K562 (cell line): ENCODE measurements at regions not wholly inside any gene's neighbourhood (a gene's known extent, or its start where the extent isn't known, plus 50 kb on each side); places are given as distances from the start of the nearest gene placed in this dataset.

ENCODE experiments used
- CREB1 ChIP-seq, 2 experiments: sonication (generic) in 1 of 2; formaldehyde crosslinking in 1 of 2; IDR thresholded peaks; 2 replicates each; pipeline versions ENCODE4 v1.6.1 to v1.8.0; 2012 to 2022; ENCODE audit warnings: inconsistent platforms in 1 of 2, mild to moderate bottlenecking in 1 of 2, missing genetic modification reagents in 1 of 2, moderate library complexity in 1 of 2
- MXI1 ChIP-seq: IDR thresholded peaks from 2 replicates; pipeline ENCODE4 v1.6.1; 2011; ENCODE audit warnings: low read depth, mild to moderate bottlenecking, improper control_type of control experiment, low read length
- RBFOX2 ChIP-seq: fragments of 200-400 bp; formaldehyde crosslinking; IDR thresholded peaks from 2 replicates; pipeline ENCODE4 v1.6.1; 2017; ENCODE audit warnings: low read depth, mild to moderate bottlenecking, low read length, moderate library complexity
- RNF219 ChIP-seq: fragments of 250-450 bp; sonication (Bioruptor Pico); IDR thresholded peaks from 2 replicates; pipeline ENCODE4 v1.5.0; 2022; ENCODE audit warnings: mild to moderate bottlenecking
- RUNX1 ChIP-seq: sonication (generic); IDR thresholded peaks from 2 replicates; pipeline ENCODE4 v1.6.1; 2016; ENCODE audit warnings: antibody characterized with exemption, low read depth
- TAF1 ChIP-seq: IDR thresholded peaks from 2 replicates; pipeline ENCODE4 v1.6.1; 2011; ENCODE audit warnings: mild to moderate bottlenecking, low read length, moderate library complexity; ENCODE audit not compliant: insufficient read depth, control insufficient read depth, severe bottlenecking; ENCODE audit errors: extremely low read depth
- USF2 ChIP-seq: sonication (generic); formaldehyde crosslinking; IDR thresholded peaks from 2 replicates; pipeline ENCODE4 v1.5.0; 2020; ENCODE audit warnings: missing genetic modification reagents
- ZNF146 ChIP-seq: IDR thresholded peaks from one replicate; pipeline ENCODE4 v1.6.1; 2018; ENCODE audit warnings: missing compliant biosample characterization; ENCODE audit not compliant: unreplicated experiment
- ZNF785 ChIP-seq: fragments of 250-450 bp; sonication (Bioruptor Pico); IDR thresholded peaks from 2 replicates; pipeline ENCODE4 v1.4.0; 2020; ENCODE audit warnings: mild to moderate bottlenecking
- ZSCAN32 ChIP-seq: fragments of 450-650 bp; formaldehyde crosslinking; IDR thresholded peaks from 2 replicates; pipeline ENCODE4 v1.4.0; 2020; ENCODE audit warnings: mild to moderate bottlenecking, moderate library complexity
- TF ChIP-seq, protein P1 (sequence below), 2 experiments: fragments of 450-650 bp in 1 of 2; sonication (generic) in 1 of 2; formaldehyde crosslinking in 1 of 2; IDR thresholded peaks; 2 replicates each; pipeline versions ENCODE4 v1.7.1 to v1.9.0; 2016 to 2022; ENCODE audit warnings: inconsistent platforms in 1 of 2, mild to moderate bottlenecking in 1 of 2, missing genetic modification reagents in 1 of 2
- TF ChIP-seq, protein P2 (sequence below): fragments of 250-450 bp; sonication (Bioruptor Pico); IDR thresholded peaks from 2 replicates; pipeline ENCODE4 v1.9.0; 2021; ENCODE audit warnings: mild to moderate bottlenecking, inconsistent platforms

DNA sequence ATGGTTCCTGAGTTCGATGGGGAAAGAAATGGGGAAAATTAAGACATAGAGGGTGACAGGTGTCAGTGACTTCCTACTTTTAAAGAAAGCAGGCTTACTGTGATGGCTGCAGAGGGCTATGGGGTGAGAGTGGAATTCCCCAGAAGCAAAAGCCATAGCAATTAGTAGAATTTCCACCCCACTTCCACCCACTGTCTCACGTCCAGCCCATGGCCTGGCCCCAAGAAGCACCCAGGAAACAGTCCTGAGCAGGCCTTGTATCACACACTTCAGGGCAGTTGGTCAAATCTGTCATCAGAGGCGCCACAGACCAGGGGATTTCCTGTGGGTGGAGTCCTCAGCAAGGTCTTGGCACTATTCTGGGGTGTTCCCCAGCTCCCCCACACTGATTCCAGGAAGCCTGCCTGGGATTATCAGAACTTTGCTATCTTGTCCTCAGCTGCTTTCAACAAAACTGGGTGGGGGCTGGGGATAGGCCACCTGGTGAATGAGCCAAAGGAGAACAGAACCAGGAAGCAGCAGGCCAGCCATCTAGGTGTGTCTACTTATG lies 120.1 kb upstream of the CCND2 start (continued):
- TF ChIP-seq, protein P1, sequence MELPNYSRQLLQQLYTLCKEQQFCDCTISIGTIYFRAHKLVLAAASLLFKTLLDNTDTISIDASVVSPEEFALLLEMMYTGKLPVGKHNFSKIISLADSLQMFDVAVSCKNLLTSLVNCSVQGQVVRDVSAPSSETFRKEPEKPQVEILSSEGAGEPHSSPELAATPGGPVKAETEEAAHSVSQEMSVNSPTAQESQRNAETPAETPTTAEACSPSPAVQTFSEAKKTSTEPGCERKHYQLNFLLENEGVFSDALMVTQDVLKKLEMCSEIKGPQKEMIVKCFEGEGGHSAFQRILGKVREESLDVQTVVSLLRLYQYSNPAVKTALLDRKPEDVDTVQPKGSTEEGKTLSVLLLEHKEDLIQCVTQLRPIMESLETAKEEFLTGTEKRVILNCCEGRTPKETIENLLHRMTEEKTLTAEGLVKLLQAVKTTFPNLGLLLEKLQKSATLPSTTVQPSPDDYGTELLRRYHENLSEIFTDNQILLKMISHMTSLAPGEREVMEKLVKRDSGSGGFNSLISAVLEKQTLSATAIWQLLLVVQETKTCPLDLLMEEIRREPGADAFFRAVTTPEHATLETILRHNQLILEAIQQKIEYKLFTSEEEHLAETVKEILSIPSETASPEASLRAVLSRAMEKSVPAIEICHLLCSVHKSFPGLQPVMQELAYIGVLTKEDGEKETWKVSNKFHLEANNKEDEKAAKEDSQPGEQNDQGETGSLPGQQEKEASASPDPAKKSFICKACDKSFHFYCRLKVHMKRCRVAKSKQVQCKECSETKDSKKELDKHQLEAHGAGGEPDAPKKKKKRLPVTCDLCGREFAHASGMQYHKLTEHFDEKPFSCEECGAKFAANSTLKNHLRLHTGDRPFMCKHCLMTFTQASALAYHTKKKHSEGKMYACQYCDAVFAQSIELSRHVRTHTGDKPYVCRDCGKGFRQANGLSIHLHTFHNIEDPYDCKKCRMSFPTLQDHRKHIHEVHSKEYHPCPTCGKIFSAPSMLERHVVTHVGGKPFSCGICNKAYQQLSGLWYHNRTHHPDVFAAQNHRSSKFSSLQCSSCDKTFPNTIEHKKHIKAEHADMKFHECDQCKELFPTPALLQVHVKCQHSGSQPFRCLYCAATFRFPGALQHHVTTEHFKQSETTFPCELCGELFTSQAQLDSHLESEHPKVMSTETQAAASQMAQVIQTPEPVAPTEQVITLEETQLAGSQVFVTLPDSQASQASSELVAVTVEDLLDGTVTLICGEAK (IDR thresholded peaks at IDR 0.05) = no peak
- TF ChIP-seq, protein P1 (CRISPR knock-in tag; IDR thresholded peaks at IDR 0.05) = no peak
- no peak for TF ChIP-seq RNF219 (CRISPR knock-in tag)
- TF ChIP-seq ZSCAN32 (CRISPR knock-in tag) = no peak
- TF ChIP-seq RBFOX2 = peak; percentile 43; the same call in 1 of the 2 replicates
- TF ChIP-seq ZNF785 = no peak
- TF ChIP-seq MXI1 = no peak
- no peak for TF ChIP-seq TAF1
- TF ChIP-seq, protein P2, sequence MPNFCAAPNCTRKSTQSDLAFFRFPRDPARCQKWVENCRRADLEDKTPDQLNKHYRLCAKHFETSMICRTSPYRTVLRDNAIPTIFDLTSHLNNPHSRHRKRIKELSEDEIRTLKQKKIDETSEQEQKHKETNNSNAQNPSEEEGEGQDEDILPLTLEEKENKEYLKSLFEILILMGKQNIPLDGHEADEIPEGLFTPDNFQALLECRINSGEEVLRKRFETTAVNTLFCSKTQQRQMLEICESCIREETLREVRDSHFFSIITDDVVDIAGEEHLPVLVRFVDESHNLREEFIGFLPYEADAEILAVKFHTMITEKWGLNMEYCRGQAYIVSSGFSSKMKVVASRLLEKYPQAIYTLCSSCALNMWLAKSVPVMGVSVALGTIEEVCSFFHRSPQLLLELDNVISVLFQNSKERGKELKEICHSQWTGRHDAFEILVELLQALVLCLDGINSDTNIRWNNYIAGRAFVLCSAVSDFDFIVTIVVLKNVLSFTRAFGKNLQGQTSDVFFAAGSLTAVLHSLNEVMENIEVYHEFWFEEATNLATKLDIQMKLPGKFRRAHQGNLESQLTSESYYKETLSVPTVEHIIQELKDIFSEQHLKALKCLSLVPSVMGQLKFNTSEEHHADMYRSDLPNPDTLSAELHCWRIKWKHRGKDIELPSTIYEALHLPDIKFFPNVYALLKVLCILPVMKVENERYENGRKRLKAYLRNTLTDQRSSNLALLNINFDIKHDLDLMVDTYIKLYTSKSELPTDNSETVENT (CRISPR knock-in tag) = no peak
- TF ChIP-seq USF2 = no peak
- TF ChIP-seq RUNX1 = no peak
- no peak for TF ChIP-seq ZNF146 (CRISPR knock-in tag)
- TF ChIP-seq CREB1 (IDR thresholded peaks at IDR 0.05) = peak; percentile 45; the same call in 1 of the 2 replicates
- TF ChIP-seq CREB1 (CRISPR knock-in tag; IDR thresholded peaks at IDR 0.05) = peak; percentile 55; the same call in 1 of the 2 replicates
